HG02588 (cell line): ENCODE measurements at regions not wholly inside any gene's neighbourhood (a gene's known extent, or its start where the extent isn't known, plus 50 kb on each side); places are given as distances from the start of the nearest gene placed in this dataset.

Experiments
- ATAC-seq: cut with Tn5 transposase; IDR thresholded peaks from one replicate; pipeline ENCODE4 v1.9.1; 2021; ENCODE audit warnings: mild to moderate bottlenecking, moderate library complexity; ENCODE audit not compliant: unreplicated experiment

GRCh38 chr15:45941367-45941766, 306.5 kb downstream of the SQOR start:
- ATAC-seq: no peak

GRCh38 chr15:45943240-45943639, 308.4 kb downstream of the SQOR start:
- peak; percentile 72 for ATAC-seq

- ATAC-seq: no peak
Observed at GRCh38 chr15:45946111-45946510, 311.3 kb downstream of the SQOR start.

- no peak for ATAC-seq
Observed at GRCh38 chr15:45948181-45948621, 313.4 kb downstream of the SQOR start.

- ATAC-seq: no peak
Observed at GRCh38 chr15:45958924-45959323, 324.1 kb downstream of the SQOR start.

GRCh38 chr15:45962733-45963132, 327.9 kb downstream of the SQOR start:
- ATAC-seq: no peak

- ATAC-seq: no peak
Observed at GRCh38 chr15:45970542-45970941, 335.7 kb downstream of the SQOR start.

- no peak for ATAC-seq
Observed at GRCh38 chr15:45980366-45980765, 345.5 kb downstream of the SQOR start.

GRCh38 chr15:45981625-45982024, 346.8 kb downstream of the SQOR start:
- ATAC-seq: no peak

GRCh38 chr15:45991863-45992262, 357.0 kb downstream of the SQOR start:
- no peak for ATAC-seq

- no peak for ATAC-seq
Observed at GRCh38 chr15:45993072-45993471, 358.2 kb downstream of the SQOR start.

GRCh38 chr15:45993508-45993907, 358.7 kb downstream of the SQOR start:
- no peak for ATAC-seq

- no peak for ATAC-seq
Observed at GRCh38 chr15:45995800-45996199, 361.0 kb downstream of the SQOR start.

- ATAC-seq: no peak
Observed at GRCh38 chr15:46014532-46014931, 379.7 kb downstream of the SQOR start.

GRCh38 chr15:46034755-46035154, 399.9 kb downstream of the SQOR start:
- ATAC-seq: no peak

- no peak for ATAC-seq
Observed at GRCh38 chr15:46039703-46040102, 404.9 kb downstream of the SQOR start.

GRCh38 chr15:46041905-46042304, 407.1 kb downstream of the SQOR start:
- ATAC-seq: no peak

- ATAC-seq: no peak
Observed at GRCh38 chr15:46059921-46060594, 425.2 kb downstream of the SQOR start.

- ATAC-seq: no peak
Observed at GRCh38 chr15:46061002-46061401, 426.2 kb downstream of the SQOR start.

- ATAC-seq: no peak
Observed at GRCh38 chr15:46077220-46077619, 442.4 kb downstream of the SQOR start.

- no peak for ATAC-seq
Observed at GRCh38 chr15:46079046-46079445, 444.2 kb downstream of the SQOR start.

- no peak for ATAC-seq
Observed at GRCh38 chr15:46080016-46080415, 445.2 kb downstream of the SQOR start.
